NCI-H524 (cell line): ENCODE measurements at regions not wholly inside any gene's neighbourhood (a gene's known extent, or its start where the extent isn't known, plus 50 kb on each side); places are given as distances from the start of the nearest gene placed in this dataset.

Source experiments
- DNase-seq, 2 experiments: peaks; one replicate each; lab custom pipeline; 2025; lab: John Stamatoyannopoulos, UW

DNA sequence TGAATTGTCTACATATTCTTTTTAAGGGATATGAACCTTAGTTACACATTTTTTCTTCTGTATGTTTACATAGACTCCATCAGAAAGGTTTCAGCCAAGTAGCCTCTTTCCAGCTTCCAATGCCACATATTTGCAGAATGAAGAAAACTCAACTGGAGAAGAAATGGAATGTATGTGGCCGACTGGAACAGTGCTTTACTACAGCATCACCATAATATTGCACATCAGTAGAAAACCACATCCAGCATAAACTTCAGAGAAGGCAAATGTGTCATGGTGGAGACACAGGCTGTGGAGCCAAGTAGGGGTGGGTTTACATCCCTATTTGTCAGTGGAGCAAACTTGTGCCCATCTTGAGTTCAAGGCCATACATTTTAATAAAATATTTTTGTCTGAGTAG, 204.8 kb upstream of the LDB2 start:
- no peak for DNase-seq

DNA sequence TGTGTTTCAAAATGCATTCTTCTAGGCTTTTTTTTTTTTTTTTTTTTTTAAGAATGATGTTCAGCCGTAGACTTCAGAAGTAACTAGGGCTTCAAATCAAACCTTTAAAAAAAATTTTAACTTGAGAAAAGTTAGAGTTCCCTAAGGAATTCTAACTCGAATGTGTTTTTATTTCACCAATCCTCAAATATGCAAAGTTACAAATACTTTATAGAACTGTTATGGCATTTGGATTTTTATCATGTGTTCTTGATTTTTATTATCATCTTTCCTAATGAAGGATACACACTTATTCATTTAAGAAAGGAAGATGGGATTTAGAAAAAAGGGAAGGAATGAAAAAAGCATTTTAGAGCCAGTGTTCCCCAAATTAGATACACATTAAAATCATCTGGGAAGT, 200.6 kb upstream of the LDB2 start:
- no peak for DNase-seq

DNA sequence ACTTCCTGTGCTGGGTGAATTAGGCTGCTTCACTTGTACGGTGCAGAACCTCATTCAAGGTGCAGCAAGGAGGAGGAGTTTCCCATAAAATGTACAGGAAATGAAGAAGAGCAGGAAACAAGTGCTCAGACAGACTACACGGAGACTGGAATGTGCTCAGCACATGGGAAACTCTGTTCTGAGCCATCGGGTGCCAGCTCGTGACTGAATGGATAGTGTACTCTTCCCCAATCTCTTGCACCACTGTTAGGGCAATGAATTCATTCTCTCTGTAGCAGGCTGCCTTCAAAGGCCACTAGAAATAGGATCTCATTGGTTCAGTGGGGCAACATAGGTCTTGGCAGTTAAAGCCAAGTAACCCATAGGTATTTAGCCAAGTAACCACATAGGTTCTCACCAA, 200.0 kb upstream of the LDB2 start:
- no peak for DNase-seq

DNA sequence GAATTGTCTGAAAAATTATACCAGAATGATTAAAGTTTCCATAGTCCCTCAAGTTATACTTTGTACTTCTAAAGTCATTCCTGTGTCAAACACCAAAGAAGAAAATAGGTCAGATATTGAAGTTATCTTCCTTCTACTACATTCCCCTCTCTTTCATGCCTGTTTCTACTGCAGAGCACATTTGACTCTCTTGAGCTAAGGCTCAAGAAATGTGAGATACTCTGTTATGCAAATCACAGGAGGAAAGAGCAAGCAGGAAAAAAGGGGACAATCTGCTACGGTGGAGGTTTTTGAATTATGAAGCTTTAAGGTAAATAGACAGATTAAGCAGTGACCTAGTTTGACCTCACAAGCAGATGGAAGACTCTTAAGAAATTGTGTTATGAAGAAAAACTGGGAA, 198.9 kb upstream of the LDB2 start:
- DNase-seq, result peak; percentile 8 to 72

- DNase-seq, result no peak
Measured at GRCh38 chr4:17096692-17097091, 198.2 kb upstream of the LDB2 start.

GRCh38 chr4:17095771-17096170, 197.3 kb upstream of the LDB2 start:
- no peak for DNase-seq

DNA sequence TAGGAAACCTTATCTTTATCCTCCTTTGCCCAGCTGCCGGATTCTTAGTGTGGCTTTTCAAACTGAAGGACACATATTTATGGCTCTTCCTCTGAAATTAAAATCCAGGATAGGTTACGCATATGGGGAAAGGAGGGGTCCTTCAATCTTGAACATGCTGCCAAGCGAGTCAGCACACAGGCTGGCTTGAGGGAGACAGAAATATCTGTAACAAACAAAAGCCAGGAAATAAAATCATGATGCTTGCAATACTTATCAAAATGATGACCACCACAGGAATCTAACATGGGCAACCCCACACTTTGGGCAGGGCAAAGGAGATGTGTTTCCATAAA, 196.4 kb upstream of the LDB2 start:
- DNase-seq, result peak; percentile 21 to 82

GRCh38 chr4:17094159-17094875, 195.9 kb upstream of the LDB2 start:
- no peak for DNase-seq

- DNase-seq, result no peak
Measured at GRCh38 chr4:17093481-17093880, 195.0 kb upstream of the LDB2 start.

DNA sequence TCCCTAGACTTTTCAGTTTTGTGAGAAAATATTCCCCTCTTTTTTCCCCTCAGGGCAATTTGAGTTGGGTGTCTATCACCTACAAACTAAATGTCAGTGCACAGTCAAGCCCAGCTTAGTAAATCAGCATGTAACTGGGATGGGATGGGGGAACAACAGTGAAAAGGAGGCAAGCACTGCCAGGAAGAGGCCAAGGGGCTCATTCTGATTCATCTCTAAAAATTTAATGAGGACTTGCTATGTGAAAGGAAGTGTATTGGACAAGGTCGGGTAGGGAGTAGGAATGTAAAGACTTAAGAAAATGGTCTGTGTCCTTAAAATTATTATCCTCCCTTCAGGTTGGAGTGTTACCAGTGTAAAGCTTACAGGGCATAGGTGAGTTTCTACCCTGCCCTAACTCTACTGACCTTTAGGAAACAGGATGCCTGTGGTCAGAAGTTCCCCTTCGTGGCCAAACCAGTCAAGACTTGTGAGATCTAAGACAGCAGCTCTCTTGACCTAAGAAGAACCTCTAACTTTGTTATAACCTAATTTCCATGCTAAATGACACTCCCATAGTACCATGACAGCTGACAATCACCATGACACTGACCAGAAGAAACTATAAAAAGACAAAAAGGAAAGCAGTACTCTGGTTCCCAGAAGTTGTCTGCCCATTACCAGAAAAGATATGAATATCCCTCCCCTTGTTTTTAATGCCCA, 194.4 kb upstream of the LDB2 start:
- DNase-seq, result no peak

GRCh38 chr4:17091104-17091503, 192.7 kb upstream of the LDB2 start:
- DNase-seq, result no peak

- DNase-seq, result no peak
Measured at GRCh38 chr4:17090063-17090462, 191.6 kb upstream of the LDB2 start.

DNA sequence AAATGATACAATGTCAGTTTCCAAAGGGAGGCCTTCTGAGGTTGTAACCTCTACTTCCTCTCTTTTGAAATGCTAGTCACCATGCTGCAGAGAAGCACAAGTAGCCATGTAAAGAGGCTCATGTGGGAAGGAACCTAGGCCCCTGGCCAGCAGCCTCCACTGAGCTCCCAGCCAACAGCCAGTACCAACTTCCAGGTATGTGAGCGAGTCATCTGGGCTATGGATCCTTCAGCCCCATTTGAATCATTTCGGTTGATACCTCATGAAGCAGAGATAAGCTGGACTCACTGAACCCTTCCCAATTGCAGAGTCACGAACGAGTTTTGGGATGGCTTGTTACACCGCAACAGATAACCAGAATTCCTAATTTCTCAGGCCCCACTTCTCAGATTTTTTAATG, 187.0 kb upstream of the LDB2 start:
- DNase-seq, result no peak

DNA sequence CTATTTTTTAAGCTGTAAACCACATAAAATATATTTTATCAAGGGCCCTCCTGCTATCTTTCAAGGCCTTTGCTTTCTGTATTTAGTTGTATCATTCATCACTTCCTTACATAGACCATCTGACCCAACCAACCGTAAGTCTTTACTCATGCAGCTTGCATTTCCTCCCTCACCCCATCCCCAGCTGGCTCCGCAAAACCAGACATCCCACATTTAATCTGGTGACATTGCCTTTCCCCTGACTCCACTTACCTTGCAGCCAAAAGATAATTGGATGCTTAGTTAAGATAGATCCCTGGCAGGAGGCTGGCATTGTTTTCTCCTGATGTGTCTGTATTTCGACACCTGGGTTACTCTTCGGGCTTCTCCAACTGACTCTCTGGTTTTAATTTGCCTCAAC, 183.7 kb upstream of the LDB2 start:
- DNase-seq, result no peak

DNA sequence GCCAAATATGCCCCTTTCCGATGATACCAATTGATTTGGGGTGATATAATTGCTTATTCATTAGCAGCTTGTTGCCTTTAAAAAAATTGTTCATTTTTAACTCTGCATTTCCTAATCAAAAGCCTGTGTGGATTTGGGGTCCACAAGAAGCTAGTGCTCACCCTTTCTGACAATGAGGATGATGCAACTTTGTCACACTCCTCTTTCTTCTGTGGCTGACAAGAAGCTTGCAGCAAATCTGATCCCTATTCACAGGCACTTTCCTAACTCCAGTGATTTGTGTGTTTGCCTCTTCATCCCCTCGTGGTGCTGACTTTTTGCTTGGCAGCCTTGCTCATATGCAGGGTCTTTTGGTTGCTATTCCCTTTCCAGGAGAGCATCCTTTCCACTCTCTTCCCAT, 182.7 kb upstream of the LDB2 start:
- no peak for DNase-seq

DNA sequence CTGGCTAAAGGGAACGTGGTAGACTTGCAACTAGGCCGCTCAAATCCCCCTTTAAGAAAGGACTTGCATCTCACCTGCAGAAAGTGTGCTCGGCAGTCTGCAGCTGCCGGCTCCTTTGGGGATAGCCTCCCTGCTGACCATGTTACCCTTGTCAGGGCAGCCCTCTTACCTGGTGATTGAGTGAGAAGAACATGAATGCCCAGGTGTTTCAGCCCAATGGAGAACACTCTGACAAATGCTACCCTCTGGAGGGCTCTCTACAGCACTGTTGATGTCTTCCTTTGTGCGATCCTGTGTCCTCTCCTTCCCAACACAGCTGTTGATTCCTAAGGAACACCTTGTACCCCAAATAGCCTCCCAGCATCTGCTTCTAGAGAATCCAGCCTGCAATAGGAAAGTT, 178.7 kb upstream of the LDB2 start:
- DNase-seq, result no peak

- DNase-seq, result no peak
Measured at GRCh38 chr4:17072483-17072882, 174.0 kb upstream of the LDB2 start.

DNA sequence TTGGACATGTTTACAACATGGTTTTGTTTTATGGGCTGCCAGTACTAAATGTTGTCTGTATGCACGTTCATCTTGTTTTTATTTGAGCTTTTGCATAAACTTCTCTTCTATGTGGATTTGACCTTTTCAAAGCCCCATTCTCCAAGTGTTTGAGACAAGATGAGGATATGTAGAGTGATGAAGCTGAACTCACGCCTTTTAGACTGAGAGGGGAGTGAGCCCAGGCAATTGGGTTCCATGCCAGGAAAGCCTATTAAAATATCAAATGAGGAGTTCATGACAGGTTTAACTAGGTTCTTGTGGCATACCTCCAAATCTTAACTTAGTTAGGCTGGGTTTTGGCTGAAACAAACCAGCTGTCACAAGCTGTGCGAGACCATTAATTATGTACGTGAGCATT, 170.4 kb upstream of the LDB2 start:
- peak; percentile 11 to 57 for DNase-seq

- no peak for DNase-seq
Measured at GRCh38 chr4:17068392-17068791, 169.9 kb upstream of the LDB2 start.

GRCh38 chr4:17066972-17067371, 168.5 kb upstream of the LDB2 start:
- no peak for DNase-seq

GRCh38 chr4:17066236-17066635, 167.8 kb upstream of the LDB2 start:
- DNase-seq, result peak; percentile 43 to 53

- DNase-seq, result peak in 1 of 2 experiments; percentile 43
Measured at GRCh38 chr4:17065821-17066220, 167.4 kb upstream of the LDB2 start.

DNA sequence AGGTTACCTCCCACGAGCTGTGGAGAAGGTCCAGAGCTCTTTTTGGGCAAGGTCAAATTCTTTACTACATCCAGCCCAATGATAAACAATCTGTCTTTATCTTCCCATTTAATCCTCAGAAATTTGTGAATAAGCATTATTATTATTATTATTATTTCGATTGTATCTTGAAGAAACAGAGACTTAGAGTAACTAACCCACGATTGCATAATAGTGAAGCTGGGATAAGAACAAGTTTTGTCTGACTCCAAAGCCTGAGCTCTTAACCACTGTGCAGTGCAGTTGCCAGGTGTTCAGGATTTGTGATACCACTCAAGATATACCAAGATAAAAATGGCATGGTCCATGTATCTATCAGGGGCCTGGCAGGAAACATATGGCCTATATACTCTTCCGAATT, 166.5 kb upstream of the LDB2 start:
- DNase-seq, result peak; percentile 9 to 76

DNA sequence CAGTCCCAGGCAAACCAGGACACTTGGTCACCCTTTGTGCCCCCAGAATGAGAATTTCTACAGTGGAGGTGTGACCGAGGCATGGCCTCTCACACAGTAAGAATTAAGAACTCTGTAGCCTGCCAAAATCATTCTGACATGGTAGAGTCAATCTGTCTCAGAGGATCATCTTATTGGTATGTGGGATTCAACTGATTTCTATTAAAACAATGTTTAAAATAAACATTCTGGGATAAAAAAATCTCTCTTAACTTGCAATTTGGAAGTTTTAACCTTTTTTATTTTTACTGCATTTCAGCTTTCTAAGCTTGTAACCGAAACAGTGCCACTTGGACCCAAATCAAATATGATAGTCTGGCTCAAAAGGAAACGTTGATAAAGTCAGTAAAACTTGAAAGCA, 165.4 kb upstream of the LDB2 start:
- no peak for DNase-seq
